ENCODE measurements at regions not wholly inside any gene's neighbourhood (a gene's known extent, or its start where the extent isn't known, plus 50 kb on each side); places are given as distances from the start of the nearest gene placed in this dataset.
A peak's percentile ranks its signal among the peaks of the same experiment; 100 is the strongest.

GRCh38 chr12:45629292-45629691 is 100.2 kb upstream of the ARID2 start:
- DNase-seq (ENCODE audit: low read depth): no peak

GRCh38 chr12:45633733-45634132 is 95.8 kb upstream of the ARID2 start:
- no peak for DNase-seq (ENCODE audit: low read depth)

GRCh38 chr12:45634273-45634917 is 95.1 kb upstream of the ARID2 start:
- no peak for DNase-seq (ENCODE audit: low read depth)

- DNase-seq (ENCODE audit: low read depth): no peak
Observed at GRCh38 chr12:45637242-45637641, 92.3 kb upstream of the ARID2 start.

- DNase-seq (ENCODE audit: low read depth): no peak
Observed at GRCh38 chr12:45637706-45638105, 91.8 kb upstream of the ARID2 start.

GRCh38 chr12:45638386-45638785 is 91.1 kb upstream of the ARID2 start:
- no peak for DNase-seq (ENCODE audit: low read depth)

GRCh38 chr12:45644541-45644940 is 85.0 kb upstream of the ARID2 start:
- no peak for DNase-seq (ENCODE audit: low read depth)

- DNase-seq (ENCODE audit: low read depth): no peak
Observed at GRCh38 chr12:45646851-45647581, 82.5 kb upstream of the ARID2 start.

GRCh38 chr12:45648070-45648469 is 81.4 kb upstream of the ARID2 start:
- no peak for DNase-seq (ENCODE audit: low read depth)

GRCh38 chr12:45651029-45651428 is 78.5 kb upstream of the ARID2 start:
- DNase-seq (ENCODE audit: low read depth): no peak

GRCh38 chr12:45654002-45654665 is 75.4 kb upstream of the ARID2 start:
- DNase-seq (ENCODE audit: low read depth): no peak

- peak; percentile 9 for DNase-seq (ENCODE audit: low read depth)
Observed at GRCh38 chr12:45655186-45655585, 74.3 kb upstream of the ARID2 start.

GRCh38 chr12:45655743-45656142 is 73.8 kb upstream of the ARID2 start:
- no peak for DNase-seq (ENCODE audit: low read depth)

- no peak for DNase-seq (ENCODE audit: low read depth)
Observed at GRCh38 chr12:45658020-45658419, 71.5 kb upstream of the ARID2 start.

- DNase-seq (ENCODE audit: low read depth): no peak
Observed at GRCh38 chr12:45660330-45660729, 69.2 kb upstream of the ARID2 start.

GRCh38 chr12:45663455-45663854 is 66.1 kb upstream of the ARID2 start:
- no peak for DNase-seq (ENCODE audit: low read depth)

- no peak for DNase-seq (ENCODE audit: low read depth)
Observed at GRCh38 chr12:45665941-45666340, 63.6 kb upstream of the ARID2 start.

GRCh38 chr12:45666396-45666795 is 63.1 kb upstream of the ARID2 start:
- DNase-seq (ENCODE audit: low read depth): no peak

GRCh38 chr12:45666816-45667215 is 62.7 kb upstream of the ARID2 start:
- no peak for DNase-seq (ENCODE audit: low read depth)

GRCh38 chr12:45667761-45668160 is 61.7 kb upstream of the ARID2 start:
- no peak for DNase-seq (ENCODE audit: low read depth)

GRCh38 chr12:45668641-45669040 is 60.9 kb upstream of the ARID2 start:
- DNase-seq (ENCODE audit: low read depth): no peak

GRCh38 chr12:45669093-45669492 is 60.4 kb upstream of the ARID2 start:
- DNase-seq (ENCODE audit: low read depth): no peak

GRCh38 chr12:45669792-45670191 is 59.7 kb upstream of the ARID2 start:
- DNase-seq (ENCODE audit: low read depth): no peak

Data from stimulated activated CD8-positive, alpha-beta memory T cell treated with anti-CD3 and anti-CD28 coated beads, Interleukin-15, amount 100 ng/mL, for 1 hour (primary cell).